HG03103 (cell line): ENCODE measurements at regions not wholly inside any gene's neighbourhood (a gene's known extent, or its start where the extent isn't known, plus 50 kb on each side); places are given as distances from the start of the nearest gene placed in this dataset.

Experiments
- ATAC-seq: cut with Tn5 transposase; IDR thresholded peaks from one replicate; pipeline ENCODE4 v1.9.1; 2021; ENCODE audit warnings: low read depth; ENCODE audit not compliant: unreplicated experiment

DNA sequence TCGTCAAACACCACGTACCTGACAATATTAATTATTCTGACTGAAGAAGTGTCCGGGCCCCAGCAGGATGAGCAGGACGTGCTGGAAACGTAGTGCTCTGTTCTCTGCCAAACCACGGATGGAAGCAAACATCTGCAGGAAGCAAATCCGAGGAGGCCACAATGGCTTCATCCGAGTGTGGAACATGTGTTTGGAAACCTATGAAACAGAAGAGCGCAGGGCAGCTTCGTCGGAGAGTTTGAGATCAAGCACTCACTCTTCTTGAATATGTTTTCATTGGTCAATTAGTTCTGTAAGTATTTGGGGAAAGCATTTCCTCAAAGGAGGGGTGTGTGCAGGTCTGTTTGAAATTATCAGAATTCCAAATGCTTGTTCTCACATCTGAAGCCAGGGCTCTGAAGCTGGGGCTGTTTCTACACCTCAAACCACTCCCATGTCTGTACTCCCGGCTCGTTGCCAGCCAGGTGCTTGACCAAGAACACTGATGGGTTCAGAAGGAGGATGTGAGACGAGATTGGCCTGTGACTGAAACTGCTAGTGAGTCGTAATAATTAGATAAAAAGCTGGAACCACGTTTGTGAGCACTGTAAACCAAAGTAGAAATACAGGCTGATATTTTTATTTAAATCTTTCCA, 356.6 kb upstream of the SALL3 start:
- no peak for ATAC-seq

DNA sequence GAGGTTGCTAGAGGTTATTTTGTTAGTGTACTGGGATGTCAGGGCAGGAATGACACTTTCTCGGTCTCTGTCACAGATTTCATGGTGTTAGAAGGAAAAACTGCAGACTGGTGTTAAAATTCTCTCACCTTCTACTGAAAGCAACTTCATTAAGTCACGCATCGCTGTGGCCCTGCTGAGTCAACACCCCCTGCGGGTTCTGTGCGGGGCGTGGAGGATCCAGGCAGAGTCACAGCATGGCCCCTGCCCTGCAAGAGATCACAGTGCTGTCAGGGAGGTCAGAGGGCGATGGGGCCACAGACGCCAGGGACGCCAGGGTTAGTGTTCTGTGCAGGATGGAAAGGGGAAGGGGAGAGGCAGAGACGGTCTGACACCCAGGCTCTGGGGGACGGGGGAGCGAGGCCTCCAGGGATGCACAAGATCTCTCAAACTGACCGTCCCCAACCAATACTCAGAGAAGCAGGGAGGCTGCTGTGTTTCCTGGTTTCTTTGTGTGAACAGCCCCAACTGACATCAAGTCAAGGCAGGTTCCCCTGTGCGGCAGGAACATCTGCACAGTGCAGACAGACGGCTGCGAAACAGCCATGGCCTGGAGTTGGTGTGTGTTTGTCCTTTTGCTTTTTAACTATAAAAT, 354.9 kb upstream of the SALL3 start:
- no peak for ATAC-seq

DNA sequence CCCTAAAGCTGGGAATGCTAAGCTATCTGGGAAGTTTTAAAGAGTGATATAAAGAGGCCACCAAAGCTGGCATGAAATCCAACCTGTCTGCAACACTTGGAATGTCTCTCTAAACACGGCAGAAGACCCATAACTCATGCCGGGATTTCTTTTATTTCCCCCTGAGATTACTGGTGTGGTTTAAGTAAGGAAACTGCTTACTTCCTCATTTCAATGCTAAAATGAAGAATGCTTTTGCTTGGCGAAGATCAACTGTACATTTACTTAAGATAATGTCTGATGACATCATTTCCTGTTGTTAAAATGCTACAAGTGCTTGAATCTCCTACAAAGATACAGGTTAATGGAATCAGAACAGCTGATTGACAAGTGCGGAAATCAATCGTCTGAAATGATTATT, 353.8 kb upstream of the SALL3 start:
- no peak for ATAC-seq

DNA sequence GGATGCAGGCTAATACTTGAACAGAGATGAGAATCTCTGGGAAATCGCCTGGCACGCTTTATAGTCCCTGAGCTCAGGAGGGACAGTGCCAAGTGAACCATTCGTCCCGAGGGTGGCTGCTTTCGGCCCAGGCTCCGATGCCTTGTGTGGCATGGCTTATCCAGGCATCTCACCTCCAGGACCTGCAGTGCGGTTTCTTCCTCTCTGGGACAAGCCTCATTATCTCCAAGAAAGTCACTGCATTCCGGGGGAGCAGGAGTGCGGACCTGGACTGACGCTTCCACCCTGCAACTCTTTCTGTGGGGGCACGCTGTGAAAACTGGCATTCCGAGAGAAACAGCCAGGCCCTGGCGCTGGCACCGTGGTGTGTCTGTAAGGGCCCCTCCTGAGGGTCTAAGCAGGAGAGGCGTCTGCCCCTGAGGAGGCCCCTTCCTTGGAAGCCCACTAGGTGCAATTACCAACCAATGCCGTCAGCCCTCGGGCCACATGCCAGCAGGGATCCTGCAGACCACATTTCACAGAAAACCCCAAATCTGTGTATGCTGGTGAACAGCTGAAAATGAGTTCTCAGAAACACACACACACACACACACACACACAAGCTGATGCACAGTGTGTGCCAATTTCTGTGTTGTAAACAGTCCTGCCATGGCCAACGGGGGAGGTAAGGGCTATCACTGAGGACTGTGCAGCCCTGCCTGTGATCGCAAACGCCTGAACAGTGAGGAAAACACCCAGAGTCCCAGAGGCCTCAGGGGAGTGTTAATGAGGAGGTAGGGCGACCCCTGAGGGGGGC, 351.9 kb upstream of the SALL3 start:
- ATAC-seq, result no peak

DNA sequence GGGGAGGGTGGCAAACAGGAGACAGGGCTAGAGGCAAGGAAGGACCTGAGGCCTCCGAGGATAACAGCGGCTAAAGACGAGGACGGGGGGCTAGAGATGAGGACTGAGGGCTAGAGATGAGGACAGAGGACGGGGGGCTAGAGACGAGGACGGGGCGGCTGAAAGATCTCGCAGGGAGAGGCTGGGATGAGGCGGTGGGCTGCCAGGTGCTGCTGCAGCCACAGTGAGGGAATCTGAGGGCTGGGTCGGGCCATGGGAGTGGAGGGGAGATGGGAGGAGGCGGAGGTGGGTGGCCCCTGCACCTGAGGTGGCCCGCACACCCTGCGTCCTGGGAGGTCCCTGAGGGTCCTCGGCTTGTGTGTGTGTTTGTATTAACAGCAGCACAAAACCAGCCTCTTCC, 350.2 kb upstream of the SALL3 start:
- ATAC-seq, result no peak

DNA sequence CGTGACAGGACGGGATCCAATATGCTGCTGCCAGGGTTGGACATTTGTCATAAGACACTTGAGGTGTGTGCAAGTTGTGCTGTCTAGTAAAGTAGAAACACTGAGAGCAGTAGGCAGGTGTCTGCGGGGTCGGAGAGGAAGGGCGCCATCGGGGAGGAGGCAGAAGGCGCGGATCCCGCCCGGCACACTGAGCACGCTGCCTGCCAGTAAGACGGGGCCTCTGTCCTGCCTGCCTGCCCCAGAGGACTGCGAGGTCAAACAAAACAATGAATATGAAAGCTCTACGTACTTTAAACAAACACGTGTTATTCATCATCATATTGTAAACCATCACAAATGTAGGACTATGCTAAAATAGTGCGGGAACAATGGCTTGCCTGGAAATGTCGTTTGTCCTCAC, 349.3 kb upstream of the SALL3 start:
- no peak for ATAC-seq

DNA sequence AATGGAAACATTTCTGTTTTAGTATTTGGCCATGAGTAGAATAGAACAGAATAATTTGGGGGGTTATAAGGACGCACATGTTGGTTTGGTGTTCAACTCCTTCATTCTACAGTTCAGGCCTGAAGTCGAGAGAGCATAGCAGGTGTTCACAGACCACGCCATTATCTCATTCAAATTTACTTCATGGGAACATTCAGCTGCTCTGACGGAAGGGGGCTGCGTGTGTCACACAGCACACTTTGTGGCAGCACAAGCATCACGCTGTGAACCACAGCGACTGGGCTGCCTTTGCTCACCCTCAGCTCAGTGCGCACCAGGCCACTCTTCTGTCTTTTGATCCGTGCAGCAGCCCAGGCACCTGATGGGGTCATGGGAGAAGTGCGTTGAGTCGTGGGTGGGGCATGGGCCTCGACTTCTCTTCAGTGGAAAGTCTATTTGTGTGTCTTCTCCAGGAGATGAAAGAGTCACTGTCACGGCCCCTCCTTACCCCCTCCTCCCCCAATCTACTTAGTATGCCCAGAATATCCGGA, 348.6 kb upstream of the SALL3 start:
- no peak for ATAC-seq

DNA sequence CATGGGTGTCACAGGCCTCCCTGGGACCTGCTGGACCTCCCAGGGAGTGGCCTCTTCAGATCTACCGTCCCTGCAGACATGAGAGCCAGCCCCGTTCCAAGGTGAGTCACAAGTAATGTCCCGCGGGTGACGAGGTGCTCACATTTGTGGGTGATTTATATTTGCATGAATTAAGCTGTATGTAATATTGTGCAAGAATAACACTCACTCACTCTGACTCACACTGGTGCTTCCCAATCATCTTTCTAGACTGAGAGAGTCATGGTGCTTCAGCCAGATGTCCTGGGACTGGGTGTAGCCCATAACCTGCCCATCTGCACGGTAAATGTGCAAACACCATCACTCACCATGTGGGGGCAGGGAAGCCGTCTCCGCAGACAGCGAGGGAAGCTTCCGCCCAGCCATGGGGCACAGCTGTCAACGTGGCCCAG, 347.5 kb upstream of the SALL3 start:
- no peak for ATAC-seq

DNA sequence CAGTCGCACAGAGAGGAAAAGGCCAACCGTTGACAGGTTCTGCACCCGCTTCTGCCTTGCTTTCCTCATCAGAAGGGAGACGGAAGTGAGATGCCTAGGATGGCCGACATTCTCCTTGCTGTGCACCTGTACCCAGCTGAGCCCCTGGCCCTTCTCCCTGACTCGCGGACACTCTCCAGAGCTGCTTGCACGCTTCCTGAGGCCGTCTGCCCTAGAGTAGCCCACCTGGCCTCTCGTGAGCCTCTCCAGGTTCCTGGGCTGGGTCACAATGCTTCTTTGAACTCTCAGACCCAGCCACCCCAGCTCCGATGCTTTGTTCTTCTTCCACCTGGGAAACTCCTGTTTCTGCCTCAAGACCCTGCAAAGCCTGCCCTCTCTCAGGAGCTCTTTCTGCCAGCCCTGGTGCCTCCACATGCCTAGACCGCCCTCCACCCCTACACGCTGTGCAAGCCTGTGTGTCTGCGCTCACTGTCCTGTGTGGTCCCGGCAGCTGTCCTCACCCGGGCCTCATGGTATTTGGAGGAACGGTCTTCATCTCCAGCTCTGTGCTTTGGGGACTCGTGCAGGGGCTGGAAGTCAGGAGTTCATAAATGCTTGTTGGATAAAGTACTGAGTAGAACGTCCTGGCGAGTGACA, 345.4 kb upstream of the SALL3 start:
- ATAC-seq, result no peak

DNA sequence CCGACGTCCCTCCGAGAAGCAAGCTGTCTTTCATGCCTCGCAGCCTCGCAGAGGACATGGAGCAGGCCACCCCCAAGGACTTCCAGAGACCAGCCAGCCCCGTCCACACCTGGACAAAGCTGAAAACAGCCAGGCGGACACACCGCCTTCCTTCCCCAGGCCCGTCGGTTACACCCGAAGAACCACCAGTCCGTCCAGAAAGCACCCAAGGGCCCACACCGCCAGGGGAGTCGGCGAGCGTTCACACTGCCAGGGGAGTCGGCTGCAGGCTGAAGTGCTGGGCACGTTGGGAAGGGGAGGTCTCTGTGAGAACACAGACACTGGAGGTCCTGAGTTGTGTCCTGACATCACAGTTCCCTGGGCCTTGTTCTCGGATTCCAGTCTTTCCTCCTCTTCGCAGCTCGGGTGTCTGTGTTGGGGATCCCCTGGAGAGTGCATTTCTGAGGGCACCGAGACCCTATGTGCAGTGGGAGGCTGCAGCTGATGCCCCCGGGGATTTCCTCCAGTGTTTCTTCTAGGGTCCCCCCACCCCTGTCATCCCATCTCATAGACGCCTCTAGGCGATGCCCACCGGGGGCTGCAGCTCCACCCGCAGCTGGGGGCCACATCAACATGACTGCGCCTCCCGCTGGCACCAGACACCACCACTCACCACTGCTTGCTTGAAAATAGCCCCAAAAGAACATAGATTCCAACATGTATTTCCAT, 344.4 kb upstream of the SALL3 start:
- no peak for ATAC-seq

DNA sequence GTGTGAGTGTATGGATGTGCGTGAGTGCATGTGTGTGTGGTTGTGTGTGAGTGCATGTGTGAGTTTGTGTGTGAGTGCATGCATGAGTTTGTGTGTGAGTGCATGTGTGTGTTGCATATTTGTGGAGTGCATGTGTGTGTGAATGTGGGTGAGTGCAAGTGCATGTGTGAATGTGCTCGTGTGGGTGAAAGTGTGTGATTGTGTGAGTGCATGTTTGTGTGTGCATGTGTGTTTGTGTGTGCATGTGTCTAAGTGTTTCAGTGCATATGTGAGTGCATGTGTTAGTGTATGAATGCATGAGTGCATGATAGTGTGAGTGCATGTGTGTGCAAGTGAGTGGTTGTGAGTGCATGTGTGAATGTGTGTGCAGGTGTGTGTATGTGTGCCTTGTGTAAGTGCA, 343.4 kb upstream of the SALL3 start:
- ATAC-seq, result no peak

DNA sequence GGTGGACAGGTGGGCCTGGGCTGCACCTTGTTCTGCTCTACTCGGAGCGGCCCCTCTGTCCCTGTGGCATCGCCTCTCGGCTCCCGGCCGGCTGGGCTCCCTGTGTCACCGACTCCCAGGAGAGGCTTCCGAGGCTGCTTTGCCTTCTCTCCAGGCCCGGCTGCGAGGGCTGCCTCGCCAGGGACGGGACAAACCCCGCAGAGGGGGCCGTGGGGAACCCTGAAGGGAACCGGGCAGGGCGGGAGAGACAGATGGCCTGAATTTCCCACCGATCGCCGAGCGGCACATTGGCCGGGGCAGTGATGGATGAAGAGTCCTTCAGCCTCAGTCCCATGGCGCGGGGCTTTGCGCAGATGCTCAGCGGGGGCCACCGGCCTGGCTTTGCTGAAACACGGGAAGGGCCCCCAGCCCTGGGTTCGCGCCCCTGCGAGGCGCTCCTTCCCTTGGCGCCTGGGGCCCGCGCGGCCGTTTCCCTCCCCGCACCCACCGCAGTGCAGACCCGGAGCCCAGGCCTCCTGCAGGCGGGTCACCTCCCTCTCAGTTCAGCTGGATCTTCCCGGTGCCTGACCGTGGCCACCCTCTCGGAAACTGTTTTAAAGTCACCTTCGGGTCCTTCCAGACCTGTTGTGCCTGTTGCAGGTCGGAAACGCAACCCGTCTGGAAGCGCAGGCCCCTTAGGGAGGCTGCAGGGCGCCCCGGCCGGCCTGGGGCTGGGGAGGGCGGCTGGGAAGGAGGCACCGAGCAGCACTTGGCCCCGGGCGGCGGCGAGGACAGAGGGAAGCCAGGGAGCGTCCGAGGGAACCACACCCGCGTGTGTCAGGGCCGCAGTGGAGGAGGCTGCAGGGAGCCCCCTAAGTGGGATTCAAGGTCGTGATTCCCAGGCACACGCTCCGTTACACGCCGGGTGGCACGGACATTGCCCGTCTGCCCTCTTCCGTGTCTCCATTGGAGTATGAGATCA, 341.9 kb upstream of the SALL3 start:
- no peak for ATAC-seq

DNA sequence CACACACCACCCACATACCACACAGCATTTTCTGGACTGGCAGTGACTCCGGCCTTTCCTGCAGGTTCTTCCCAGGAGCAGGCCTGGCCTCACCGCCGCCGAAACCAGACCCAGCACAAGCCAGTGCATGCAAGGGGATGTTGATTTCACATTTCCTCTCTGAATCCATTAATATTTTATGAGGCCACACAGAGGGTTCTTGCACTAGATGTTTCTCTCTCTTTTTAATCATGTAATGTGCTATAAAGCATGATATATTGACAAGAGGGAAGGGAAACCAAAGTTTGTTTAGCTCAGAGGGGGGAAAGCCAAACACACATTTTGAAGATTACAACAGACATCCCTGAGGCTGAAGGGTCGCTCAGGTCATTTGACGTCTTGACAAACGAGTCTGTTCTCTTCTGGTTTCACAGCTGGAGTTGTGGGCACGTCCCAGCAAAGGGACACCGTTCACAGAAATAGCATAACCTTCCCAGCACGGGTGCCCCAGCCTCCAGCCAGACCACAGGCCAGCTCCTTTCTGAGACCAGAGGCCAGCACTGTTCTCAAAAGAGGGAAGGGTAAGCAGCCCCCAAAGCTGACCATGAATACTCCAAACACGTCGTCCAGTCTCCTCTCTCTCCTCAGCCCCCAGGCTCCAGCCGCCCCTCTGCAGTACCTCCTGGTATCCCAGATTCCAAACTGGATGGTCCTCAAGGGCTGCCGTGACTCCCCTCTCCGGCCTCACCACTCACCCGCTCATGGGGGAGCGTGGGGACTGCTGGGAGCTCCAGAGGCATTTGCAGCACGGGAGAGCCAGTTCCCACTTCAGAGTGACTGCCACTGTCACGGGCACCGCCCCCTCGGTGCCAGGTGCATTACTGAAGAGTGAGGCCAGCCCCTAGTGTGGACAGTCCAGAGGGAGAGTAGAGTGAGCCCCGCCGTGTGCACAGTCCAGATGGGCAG, 340.3 kb upstream of the SALL3 start:
- no peak for ATAC-seq

DNA sequence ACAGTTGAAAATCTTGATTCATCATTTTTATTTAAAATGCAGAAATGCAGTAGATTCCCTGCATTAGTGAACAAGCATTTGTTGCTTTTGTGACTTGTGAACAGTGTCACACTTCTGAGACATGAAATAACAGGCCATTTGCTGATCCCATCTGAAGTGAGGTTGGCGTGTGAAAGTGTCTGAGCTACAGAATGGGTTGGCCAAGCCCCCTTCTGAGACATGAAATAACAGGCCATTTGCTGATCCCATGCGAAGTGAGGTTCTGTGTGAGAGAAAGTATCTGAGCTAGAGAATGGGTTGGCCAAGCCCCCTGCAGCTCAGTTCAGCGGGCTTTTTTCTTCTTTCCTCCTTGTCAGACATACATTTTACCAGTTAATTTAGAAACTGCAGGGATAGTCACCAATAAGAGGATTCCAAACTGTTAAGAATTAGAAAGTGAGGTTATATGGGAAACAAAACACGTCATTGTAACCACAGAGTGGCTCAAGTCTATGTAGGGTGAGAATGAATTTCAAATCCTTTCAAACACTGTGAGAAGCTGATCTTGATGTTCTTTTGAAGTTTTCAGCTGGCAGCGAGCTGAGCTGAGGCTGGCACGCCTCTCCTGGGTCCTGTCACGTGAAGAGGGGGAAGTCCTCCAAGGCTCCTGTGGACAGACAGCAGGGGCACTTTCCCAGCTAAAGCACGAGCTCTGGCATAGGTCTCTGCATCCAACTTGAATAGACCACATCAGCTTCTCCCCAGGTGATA, 339.2 kb upstream of the SALL3 start:
- ATAC-seq, result no peak

DNA sequence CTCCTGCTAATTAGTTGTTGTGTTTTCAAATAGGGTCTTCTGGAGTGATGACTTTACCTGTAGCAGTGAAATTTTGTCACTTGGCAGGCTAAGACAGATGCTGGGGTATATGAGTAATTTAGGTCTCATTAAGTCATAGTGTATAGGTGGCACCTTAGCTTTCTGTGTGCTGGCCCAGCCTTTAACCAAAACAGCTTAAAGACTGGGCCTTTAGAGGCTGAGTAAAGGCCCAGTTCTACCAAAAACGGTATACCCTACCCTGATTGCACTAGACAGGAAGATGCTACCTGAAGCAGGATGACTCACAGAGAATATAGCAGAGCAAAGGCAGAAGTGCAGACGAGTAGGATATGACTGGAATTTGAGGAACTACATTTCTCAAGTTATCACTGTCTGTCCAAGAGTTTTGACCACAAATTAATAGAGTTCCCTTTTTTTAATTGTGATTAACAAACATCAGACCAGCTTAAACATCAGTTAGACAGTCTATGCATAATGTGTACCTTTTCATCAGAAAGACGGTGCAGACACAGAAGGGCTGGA, 337.9 kb upstream of the SALL3 start:
- ATAC-seq, result no peak

DNA sequence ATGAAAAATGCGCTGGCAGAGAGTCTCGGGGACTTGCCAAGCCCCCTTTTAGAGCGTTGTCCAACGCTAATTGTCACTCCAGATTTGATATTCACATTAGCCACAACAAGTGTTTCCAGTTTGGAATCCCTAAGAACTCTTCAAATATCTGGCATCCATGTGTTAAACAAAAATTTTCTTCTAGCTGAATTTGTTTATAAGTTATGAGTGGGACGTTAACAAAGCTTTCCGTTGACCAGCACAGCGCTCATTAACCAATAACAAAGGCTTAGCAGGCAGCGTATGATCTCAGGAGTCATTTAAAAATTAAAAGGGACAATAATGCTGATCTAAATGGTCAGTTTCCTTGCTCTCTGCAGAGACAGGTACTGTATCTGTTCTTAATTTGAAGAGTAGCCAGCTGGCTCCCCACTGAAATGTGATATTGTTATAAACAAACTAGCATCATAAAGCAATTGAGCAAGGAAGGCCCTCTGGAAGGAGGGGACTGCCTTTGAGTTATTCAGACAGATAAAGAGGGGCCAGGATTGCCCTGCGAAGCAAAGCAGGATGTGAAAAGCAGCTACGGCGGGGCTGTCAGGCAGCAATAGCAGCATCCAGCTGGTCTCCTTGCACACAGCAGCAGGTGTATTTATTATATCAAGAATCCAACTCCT, 337.2 kb upstream of the SALL3 start:
- no peak for ATAC-seq

DNA sequence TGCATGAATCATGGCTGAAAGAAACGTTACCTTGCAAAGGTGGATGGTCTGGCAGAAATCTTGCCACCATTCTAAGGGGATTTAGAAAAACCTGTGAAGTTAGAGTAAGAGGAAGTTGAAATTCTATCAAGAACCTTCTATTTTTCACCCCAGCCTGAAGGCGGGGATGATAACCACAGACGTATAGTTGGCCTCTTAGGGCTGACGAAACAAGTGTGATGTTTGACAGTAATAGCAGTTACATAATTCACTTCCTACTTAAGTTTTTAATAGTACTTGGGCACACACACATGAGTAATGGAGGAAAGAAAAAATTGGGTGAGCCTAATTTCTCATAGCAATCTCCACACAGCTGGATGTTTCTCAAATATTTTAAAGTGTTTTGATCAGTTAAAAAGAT, 336.6 kb upstream of the SALL3 start:
- ATAC-seq, result no peak
